HG02870 (cell line): ENCODE measurements at regions not wholly inside any gene's neighbourhood (a gene's known extent, or its start where the extent isn't known, plus 50 kb on each side); places are given as distances from the start of the nearest gene placed in this dataset.
A peak's percentile ranks its signal among the peaks of the same experiment; 100 is the strongest.
"Not testable (repeated sequence)": the region's sequence is repeated elsewhere in the genome, so short reads cannot be mapped to it uniquely, and the experiment has no call there.

Source experiments
- ATAC-seq: cut with Tn5 transposase; IDR thresholded peaks from one replicate; pipeline ENCODE4 v1.9.1; 2021; ENCODE audit warnings: mild to moderate bottlenecking, moderate library complexity; ENCODE audit not compliant: unreplicated experiment

DNA sequence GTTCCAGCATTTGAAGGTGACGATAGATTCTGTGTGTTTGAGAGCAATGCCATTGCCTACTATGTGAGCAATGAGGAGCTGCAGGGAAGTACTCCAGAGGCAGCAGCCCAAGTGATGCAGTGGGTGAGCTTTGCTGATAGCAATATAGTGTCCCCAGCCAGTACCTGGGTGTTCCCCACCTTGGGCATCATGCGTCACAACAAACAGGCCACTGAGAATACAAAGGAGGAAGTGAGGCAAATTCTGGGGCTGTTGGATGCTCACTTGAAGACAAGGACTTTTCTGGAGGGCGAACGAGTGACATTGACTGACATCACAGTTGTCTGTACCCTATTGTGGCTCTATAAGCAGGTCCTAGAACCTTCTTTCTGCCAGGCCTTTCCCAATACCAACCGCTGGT lies 142.0 kb downstream of the PLS3 start:
- no peak for ATAC-seq

DNA sequence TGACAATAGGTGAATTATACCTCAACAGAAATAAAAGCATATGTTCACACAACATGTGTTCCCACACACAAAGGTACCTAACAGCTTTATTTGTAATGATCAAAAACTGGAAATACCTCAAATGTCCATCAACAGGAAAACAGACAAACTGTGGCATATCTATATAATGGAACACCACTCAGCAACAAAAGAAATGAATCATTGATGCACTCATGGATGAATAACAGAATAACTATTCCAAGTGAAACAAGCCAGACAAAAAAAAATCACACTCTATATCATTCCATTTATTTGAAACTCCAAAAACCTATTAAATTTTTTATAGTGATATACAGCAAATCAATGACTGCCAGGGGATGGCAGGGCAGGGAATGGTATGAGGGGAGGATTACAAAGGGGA lies 148.1 kb downstream of the PLS3 start:
- ATAC-seq: no peak

DNA sequence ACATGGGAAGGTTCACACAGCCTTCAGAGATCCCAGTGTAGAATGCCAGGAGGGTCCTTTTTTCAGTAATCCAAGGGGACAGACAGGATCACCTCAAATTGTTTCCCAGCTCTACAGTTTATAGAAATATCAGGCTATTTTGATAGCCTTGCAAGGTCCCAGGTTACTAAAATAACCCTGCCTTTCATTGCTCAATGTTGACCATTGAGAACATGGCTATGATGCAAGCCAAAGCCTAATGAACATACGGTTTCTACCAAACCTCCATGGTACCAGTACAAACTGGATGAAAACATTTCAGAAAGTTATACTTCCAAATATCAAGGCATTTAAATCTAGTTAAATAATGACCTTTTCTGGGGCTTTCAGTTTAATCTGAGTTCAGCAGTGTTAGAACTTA lies 151.5 kb downstream of the PLS3 start:
- ATAC-seq: no peak

DNA sequence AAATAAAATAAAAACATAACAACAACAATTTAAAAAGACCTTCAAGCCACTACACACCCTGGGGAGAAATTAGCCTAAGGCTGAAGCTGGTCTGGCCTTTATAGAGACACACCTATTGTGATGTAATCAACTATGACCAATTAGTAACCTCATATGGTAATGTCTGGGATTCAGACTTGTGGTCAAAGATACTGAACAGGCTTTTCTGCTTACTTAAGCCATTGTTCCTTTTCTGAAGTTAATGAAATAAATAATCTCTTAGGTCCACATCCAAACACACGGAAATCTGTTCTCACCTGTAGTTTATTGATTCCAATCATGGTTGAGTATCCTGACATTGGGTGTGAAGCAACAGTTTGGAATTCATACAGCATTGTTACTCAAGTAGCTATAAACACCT lies 152.5 kb downstream of the PLS3 start:
- ATAC-seq: no peak

DNA sequence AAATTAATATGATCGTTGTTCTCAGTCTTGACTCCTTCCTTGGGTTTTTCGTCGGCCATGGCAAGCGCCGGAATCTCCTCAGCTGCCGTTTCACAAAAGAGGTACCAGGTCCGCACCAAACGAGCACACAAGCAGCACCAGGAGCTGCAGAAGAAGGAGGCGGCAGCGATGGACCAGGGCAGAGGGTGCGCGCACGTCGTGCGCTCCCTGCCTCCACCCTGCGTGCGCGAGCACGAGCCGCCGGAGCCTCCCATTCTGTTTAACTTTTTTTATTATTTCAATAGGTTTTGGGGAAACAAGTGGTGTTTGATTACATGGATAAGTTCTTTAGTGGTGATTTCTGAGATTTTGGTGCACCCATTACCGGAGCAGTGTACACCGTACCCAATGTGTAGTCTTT lies 158.2 kb downstream of the PLS3 start:
- ATAC-seq: no peak

DNA sequence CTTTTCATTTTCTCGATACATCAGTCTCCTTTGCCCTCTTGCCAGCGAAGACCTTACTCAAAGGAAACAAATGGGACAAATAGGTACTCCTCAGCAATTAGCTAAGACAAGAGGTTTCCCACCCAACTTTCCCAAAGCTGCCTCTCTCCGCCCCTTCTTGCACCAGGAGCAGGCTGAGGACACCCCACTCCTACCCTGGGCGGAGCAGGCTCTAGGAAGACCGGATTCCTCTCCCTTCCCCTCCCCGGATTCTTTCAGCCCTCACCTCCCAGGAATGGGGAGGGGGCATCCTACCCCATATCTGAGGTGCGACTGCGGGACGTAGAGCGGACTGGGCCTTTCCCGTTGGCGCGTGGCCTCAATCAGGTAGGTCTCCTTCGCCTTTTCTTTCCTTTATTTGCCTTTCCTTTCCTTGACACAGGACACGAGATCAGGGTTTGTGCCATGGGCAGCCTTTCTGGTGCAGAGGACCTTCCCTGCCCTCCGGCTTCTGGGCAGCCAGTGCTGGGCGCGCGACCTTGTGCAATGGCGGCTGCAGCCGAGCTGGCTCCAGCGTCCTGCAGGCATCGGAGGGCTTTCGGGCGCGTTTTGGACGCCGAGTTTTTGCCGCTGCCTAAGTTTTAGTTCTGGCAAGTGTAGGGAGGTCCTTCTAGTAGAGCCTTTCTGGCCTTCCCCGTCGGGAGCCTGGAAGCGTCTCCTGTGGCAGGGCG lies 161.9 kb downstream of the PLS3 start:
- ATAC-seq: not testable (repeated sequence)

DNA sequence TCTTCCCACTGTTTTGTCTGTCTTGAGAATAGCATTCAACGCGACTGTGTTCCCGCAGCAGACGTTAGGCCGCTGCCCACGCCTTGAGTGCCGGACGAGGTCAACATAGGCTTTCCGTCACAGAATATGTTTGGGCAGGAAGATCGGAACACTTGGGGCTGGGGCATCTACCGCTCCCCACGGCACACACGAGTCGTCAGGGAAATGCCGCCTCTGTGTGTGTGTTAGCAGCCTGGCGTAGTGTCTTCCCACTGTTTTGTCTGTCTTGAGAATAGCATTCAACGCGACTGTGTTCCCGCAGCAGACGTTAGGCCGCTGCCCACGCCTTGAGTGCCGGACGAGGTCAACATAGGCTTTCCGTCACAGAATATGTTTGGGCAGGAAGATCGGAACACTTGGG lies 164.4 kb downstream of the PLS3 start:
- not testable (repeated sequence) for ATAC-seq

DNA sequence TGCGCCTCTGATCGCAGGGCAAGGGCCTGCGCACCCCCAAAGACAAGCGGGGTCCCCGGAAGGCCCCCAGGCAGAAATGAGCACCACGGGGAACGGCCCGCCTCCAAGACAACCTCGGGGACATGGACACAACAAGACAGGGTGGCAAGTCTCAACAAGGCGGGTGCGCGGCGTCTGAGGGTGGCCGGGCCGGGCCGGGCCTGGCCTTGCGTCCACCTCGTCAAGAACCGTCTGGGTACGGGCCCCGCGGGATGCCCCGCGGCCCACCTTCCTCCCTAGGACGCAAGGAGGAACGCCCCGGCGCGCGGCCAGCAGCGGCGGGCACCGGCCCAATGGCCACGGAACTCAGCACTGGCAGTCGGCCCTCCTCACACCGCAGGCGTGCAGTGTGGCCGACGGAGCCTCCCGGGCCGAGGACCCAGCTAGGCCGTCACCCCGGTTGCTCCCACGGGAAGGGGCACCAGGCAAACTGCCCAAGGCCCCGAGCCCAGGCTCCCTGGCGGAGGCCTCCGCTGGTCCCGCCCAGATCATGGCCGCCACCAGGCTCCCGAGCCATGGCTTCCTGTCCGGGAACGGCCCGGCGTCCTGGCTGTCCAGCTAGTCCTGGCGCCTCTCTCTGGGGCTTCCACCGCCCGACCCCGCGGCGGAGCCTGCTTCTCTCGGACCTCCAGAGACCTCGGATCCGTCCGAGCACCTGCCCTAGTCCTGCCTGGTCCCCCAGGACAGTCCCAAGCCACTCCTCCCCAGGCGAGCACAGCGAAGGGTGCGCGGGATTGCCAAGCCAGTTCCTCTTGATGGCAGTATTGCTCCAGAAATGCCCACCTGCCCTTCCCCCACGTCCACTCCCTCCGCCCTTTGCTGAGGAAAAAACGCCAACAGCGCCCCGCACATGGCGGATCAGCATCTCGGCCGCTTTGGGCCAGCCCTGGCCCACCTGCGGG lies 167.1 kb downstream of the PLS3 start:
- ATAC-seq: peak; percentile 72

DNA sequence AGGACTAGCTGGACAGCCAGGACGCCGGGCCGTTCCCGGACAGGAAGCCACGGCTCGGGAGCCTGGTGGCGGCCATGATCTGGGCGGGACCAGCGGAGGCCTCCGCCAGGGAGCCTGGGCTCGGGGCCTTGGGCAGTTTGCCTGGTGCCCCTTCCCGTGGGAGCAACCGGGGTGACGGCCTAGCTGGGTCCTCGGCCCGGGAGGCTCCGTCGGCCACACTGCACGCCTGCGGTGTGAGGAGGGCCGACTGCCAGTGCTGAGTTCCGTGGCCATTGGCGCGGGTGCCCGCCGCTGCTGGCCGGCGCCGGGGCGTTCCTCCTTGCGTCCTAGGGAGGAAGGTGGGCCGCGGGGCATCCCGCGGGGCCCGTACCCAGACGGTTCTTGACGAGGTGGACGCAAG lies 171.6 kb downstream of the PLS3 start:
- not testable (repeated sequence) for ATAC-seq

DNA sequence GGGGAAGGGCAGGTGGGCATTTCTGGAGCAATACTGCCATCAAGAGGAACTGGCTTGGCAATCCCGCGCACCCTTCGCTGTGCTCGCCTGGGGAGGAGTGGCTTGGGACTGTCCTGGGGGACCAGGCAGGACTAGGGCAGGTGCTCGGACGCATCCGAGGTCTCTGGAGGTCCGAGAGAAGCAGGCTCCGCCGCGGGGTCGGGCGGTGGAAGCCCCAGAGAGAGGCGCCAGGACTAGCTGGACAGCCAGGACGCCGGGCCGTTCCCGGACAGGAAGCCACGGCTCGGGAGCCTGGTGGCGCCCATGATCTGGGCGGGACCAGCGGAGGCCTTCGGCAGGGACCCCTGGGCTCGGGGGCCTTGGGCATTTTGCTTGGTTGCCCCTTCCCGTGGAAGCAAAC lies 174.3 kb downstream of the PLS3 start:
- ATAC-seq: not testable (repeated sequence)
